Muscle of back (tissue), 3 donors: ENCODE measurements at regions not wholly inside any gene's neighbourhood (a gene's known extent, or its start where the extent isn't known, plus 50 kb on each side); places are given as distances from the start of the nearest gene placed in this dataset.
A peak's percentile ranks its signal among the peaks of the same experiment; 100 is the strongest.
"Not testable (repeated sequence)": the region's sequence is repeated elsewhere in the genome, so short reads cannot be mapped to it uniquely, and the experiment has no call there.

Experiments used
- DNase-seq, 3 donors: peaks; one replicate each; pipeline versions ENCODE4 v3.0.0 to v3.0.0-alpha.2; 2013

DNA sequence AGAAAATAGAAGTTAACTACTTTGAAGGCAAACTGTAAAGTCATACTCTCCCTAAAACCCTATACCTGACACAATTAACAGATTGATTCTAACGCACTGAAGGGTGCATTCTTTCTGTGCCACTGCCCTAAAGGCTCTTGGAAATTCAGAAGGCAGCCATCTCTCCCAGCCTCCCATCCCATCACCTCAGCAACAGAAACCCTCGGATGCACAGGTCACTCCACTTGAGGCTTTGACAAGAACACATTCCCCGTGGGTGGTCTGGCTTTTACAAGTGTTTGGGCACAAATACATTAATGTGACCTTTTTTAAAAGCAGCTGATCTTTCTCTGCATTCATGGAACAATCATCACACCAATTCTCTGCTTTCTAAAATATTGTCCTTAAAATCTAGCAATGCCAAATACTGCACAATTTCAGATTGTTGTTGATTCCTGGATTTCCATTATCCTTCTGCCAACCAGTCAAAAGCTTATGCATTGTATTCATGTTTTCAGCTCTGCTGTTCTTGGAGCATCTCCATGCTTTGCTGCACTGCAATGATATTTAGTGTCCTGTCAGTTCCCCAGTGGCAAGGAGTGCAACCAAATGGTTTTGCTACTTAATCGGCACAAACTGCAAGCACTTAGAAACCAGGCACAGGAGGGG lies 175.6 kb downstream of the TMEM161B start:
- no peak for DNase-seq

DNA sequence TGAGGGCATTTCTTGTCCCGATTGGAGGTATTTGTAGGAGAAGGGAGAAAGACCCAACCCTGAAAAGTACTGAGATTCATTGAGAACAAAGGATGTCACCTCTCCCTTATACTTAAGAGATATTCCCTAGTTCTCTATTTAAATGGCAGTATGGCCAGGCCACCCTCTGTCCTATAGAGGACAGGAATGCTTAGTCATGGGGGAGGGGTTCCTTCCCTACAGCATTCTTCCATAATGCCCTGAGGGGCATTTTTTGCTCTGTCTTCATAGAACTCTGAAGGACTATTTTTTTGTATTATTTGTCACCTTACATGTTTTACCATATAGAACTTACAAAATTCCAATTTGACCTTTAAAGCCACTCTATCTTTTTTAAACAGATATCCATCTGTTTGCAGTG lies 176.3 kb downstream of the TMEM161B start:
- DNase-seq: no peak

DNA sequence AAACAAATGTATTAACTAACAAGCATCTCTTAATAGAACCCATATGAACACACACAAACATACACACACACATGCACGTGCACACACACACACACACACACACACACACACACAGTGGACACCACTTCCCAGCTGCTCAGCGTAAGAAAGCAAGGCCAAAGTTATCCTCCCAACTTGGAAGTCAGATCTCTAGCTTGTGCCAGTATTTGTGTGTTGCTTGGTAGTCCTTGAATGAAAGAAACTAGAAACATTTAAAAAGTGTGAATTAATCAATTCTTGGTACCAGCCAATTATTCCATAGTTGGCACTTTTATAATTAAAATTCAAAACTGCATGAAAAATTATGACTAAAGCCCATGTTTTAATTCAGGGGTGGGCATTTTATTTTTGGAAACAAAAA lies 178.1 kb downstream of the TMEM161B start:
- no peak for DNase-seq

DNA sequence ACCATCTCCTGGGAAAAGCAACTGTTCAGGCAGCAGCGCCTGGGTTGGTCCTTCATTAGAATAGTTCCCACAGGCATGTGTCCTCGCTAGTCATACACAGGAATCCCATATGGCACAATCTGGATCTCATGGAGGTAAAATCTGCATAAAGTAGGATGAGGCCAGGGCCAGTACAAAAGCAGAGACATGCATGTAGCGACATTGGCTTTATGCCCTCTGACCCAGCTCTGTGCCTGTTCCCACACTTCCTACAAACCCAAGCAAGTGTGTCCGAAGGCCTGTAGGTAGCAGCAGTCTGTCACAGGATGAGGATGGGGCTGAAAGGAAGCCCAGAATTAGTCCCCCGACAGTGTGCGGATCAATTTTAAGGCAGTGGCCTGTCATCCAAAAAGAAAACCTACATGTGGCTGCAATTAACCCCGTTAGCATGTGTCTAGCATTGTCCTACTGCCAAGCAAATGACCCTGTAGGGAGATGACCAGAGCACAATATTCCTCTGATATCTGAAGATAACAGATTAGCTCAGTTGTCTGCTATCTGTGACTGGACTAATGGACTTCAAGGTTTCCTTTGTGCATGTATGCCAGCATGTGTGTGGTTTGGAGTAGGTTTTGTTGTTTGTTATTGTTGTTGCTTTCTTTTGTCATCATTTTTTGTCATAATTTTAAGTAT lies 178.8 kb downstream of the TMEM161B start:
- DNase-seq: peak in 2 of 3 donors; percentile 3 to 5

- no peak for DNase-seq
Measured at GRCh38 chr5:88085462-88085861, 183.2 kb downstream of the TMEM161B start.

- DNase-seq: no peak
Measured at GRCh38 chr5:88081877-88082276, 186.8 kb downstream of the TMEM161B start.

- no peak for DNase-seq
Measured at GRCh38 chr5:88063813-88064212, 204.8 kb downstream of the TMEM161B start.

GRCh38 chr5:88060194-88060593 lies 208.5 kb downstream of the TMEM161B start:
- DNase-seq: no peak

DNA sequence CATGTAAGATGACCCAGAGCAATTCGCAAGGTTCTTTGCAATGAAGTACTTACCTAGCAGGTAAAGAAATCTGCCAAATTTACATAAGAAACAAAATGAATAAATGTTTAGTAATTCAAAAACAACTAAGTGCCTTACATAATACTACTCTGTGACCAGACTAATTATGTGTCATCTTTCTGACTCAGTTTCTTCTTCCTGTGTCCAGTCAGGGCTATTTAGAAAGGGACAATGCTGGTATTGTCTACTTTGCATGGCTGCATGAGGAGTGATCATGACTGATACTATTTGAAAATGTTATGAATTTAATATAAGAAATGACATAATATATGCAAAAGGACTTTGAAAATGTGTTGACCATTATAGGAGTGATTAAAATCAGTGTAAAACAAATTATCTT lies 210.0 kb downstream of the TMEM161B start:
- no peak for DNase-seq

DNA sequence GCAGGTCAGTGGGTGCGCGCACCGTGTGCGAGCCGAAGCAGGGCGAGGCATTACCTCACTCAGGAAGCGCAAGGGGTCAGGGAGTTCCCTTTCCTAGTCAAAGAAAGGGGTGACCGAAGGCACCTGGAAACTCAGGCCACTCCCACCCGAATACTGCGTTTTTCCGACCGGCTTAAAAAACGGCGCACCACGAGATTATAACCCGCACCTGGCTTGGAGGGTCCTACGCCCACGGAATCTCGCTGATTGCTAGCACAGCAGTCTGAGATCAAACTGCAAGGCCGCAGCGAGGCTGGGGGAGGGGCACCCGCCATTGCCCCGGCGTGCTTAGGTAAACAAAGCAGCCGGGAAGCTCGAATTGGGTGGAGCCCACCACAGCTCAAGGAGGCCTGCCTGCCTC lies 216.2 kb downstream of the TMEM161B start:
- DNase-seq: not testable (repeated sequence)

DNA sequence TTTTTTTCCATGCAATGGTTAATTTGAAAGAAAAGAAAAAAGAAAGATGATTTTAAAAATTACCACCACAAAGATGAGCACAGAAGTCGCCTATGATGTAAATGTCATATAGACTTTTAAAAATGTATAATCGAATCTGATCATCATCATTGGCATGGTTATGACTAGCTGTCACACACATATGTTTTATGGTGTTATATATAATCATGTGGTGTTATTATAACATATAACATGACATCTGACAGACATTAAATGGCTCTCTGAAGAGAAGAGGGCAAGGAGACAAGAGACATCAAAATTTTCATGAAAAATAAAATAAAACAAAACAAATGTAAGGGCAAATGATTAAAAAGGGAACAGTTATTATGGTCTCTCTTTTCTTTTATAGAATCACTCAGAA lies 217.5 kb downstream of the TMEM161B start:
- DNase-seq: no peak

- DNase-seq: no peak
Measured at GRCh38 chr5:88049737-88050136, 218.9 kb downstream of the TMEM161B start.

DNA sequence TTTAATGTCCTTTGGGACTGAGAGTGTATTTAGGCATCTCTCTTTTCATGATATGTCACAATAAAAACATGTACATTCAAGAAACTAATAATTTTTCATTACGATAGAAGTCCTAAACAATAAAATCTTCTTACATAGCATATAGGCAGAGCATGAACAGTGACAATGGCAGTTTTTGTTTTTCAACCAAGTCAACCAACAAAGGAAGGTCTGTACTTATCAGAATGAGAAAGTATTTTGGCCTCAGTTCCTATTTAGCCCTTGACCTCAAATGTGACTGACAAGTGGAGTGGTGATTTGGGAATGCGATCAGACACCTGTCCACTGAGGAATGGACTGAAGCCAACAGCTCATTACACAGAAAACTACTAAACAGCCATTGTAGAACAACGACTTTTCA lies 219.5 kb downstream of the TMEM161B start:
- DNase-seq: no peak

DNA sequence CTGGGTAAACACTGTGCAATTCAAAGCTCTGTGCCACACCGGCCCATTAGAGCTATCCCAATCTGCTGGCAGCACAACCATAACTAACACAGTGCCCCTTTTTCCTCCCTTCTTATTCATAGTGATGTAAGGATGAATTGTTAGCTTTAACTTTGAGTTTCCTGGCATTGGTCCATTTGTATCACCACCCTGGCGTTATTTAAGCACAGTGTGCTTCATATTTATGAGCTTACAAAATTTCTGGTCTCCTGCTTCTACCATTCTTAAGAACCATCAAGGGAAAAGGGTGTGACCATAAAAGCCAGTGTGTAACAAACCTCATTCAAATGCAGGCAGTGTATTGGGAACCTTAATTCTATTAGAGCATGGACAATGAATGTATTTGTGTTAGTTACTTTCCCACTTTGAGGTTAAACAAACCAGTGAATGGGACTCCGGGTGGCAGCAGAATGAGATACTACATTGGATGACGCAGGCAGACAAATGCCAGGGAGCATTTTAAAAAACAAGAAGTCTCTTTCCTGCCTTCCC lies 222.6 kb downstream of the TMEM161B start:
- no peak for DNase-seq

GRCh38 chr5:88045165-88045564 lies 223.5 kb downstream of the TMEM161B start:
- DNase-seq: no peak

DNA sequence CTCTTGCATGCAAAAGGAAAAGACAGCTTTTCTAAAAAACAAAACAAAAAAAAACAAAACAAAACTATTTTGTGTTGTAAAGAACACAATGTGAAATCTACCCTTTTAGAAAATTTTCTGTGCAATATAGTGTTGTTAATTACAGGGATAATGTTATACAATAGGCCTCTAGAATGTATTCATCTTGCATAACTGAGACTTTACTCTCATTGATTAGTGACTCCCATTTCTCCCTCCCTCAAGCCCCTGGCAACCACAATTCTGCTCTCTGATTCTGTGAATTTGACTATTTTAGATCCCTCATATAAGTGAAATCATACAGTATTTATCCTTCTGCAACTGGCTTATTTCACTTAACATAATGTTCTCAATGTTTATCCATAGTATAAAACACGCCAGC lies 234.1 kb downstream of the TMEM161B start:
- DNase-seq: no peak

- DNase-seq: no peak
Measured at GRCh38 chr5:88033191-88033590, 235.5 kb downstream of the TMEM161B start.

DNA sequence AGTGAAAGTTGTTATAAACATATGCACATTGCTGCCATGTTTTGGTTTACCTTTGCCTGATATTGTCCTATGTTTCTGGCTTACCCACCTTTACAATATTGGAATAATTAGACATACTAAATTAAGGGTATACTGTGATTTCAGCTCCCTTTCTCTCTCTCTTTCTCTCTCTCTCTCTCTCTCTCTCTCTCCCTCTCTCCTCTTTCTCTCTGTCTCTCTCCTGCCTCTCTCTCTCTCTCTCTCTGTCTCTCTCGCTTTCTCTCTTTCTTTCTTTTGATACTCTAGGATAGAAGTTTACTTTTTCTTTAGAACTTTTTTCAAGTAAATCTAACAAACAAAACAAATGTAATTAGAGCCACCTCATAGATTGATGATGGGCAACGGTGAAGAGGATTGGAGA lies 239.6 kb downstream of the TMEM161B start:
- no peak for DNase-seq

- DNase-seq: no peak
Measured at GRCh38 chr5:88021141-88021540, 247.5 kb downstream of the TMEM161B start.

GRCh38 chr5:88014984-88015383 lies 253.7 kb downstream of the TMEM161B start:
- DNase-seq: not testable (repeated sequence)

DNA sequence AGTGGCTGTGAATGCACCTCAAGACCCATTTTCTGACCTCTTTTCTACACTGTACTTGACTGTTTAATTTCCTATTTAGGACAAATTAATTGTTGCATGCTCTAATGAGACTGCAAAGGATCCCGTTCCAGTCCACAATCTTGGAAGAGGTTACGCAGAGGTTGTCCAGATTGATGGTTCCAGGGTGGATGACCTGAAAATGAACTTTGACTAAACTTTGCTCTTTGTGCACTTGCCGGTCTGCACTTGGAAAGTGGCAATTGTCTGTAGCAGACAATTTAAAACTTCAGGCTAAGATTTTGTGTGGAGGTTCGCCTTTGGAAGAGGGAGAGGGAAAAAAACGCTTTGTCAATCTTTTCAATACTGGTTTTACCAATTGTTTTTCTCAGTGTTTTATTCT lies 267.8 kb downstream of the TMEM161B start:
- no peak for DNase-seq

GRCh38 chr5:87997662-87998061 lies 271.0 kb downstream of the TMEM161B start:
- DNase-seq: no peak

DNA sequence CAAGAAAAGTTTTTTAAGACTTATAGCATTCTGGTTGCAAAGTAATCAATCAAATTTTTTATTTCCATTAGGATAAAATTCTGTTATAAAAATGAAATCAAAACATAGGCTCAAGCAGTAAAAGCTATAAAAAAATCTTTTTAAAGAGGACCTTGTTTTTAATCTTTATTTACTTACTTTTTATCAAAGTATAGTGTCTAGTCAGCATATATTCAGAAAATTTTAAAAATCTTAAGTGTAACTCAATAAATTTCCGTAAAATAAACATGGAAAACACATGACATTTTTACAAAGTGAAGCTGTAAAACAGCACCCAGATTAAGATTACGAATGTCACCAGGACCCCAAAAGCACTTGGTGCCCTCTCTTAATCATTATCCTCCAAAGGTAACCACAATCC lies 302.4 kb downstream of the TMEM161B start:
- no peak for DNase-seq

DNA sequence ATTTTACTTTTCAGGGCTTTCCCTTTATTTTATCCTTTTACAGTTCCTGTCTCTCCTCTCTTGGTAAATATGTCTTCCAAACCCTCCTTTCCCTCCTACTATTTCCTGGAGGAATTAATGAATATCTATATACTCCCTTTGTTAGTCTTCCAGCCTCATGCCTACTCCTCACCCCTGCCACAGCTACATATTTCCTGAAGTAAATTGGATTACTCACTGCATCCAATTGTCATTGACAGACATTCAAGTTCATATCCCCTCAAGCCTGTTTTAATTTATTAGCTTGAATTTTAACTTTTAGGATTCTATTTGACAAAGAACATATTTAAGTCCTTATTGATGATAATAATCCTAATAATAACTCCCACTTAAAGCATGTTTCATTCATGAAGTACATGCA lies 314.5 kb downstream of the TMEM161B start:
- DNase-seq: no peak
